Thymus (tissue), 11 donors: ENCODE measurements at regions not wholly inside any gene's neighbourhood (a gene's known extent, or its start where the extent isn't known, plus 50 kb on each side); places are given as distances from the start of the nearest gene placed in this dataset.

Experiments used
- DNase-seq, 9 donors: peaks; one replicate each; pipeline ENCODE4 v3.0.0-alpha.2; 2013; ENCODE audit warnings: low spot score in 9 of 9, low read depth in 6 of 9, missing footprints in 1 of 9
- H3K27ac ChIP-seq, 2 donors: one replicate each; pipeline ENCODE4 v1.5.1; 2013; ENCODE audit warnings: control low read depth in 1 of 2, low read depth in 1 of 2, low read length in 1 of 2, mild to moderate bottlenecking in 1 of 2, moderate library complexity in 1 of 2
- H3K27me3 ChIP-seq, 2 donors: one replicate each; pipeline ENCODE4 v1.5.1; 2013; ENCODE audit warnings: low read length in 1 of 2; ENCODE audit not compliant: control insufficient read depth in 2 of 2, insufficient read depth in 1 of 2
- H3K36me3 ChIP-seq, 2 donors: one replicate each; pipeline ENCODE4 v1.5.1; 2013; ENCODE audit warnings: low read length in 1 of 2, mild to moderate bottlenecking in 1 of 2, moderate library complexity in 1 of 2; ENCODE audit not compliant: control insufficient read depth in 2 of 2, insufficient read depth in 2 of 2
- H3K4me1 ChIP-seq, 2 donors: one replicate each; pipeline ENCODE4 v1.5.1; 2013; ENCODE audit warnings: low read length in 2 of 2; ENCODE audit not compliant: control insufficient read depth in 2 of 2, insufficient read depth in 2 of 2
- H3K4me3 ChIP-seq, 2 donors: one replicate each; pipeline ENCODE4 v1.5.1; 2013; ENCODE audit warnings: low read length in 2 of 2, control low read depth in 1 of 2, mild to moderate bottlenecking in 1 of 2
- H3K9me3 ChIP-seq, 2 donors: one replicate each; pipeline ENCODE4 v1.5.1; 2013; ENCODE audit warnings: low read length in 1 of 2, mild to moderate bottlenecking in 1 of 2; ENCODE audit not compliant: control insufficient read depth in 2 of 2, insufficient read depth in 1 of 2
- WGBS: extraction: QIAGEN DNeasy Blood & Tissue Kit; methylation state at CpG from one replicate; pipeline ENCODE4 v1.1.7; 2013; 5-methylcytosine and 5-hydroxymethylcytosine counted together
- donor health status: healthy.

DNA sequence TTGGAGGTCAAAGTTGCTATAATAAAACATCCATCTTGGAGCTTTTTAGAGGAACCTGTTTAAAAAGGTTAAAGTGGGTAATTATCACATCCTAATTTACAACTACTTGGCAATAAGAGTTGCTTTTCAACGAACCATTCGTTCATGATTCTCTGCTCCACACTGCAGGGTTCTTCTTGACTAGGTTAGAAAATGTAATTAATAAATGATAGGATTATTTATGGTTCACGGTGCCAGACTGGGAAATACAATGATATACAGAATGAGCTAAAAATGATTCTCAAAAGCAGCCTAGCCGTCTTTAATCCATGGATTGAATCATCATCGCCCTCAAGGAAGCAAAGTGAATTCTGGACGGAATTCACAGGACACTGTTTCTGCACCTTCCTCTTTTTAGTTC is 291.2 kb downstream of the TEX29 start:
- Histone ChIP-seq H3K4me3 (no peak overlapping the region), H3K27me3 (no peaks in the 10 kb centered on the region), H3K4me1 (no peaks in the 10 kb centered on the region), H3K27ac (no peak overlapping the region), H3K9me3 (no peaks in the 10 kb centered on the region), H3K36me3 (no peaks in the 10 kb centered on the region)
- 95% methylated on average over 6 of the region's 6 CpGs for WGBS
- no peak for DNase-seq

DNA sequence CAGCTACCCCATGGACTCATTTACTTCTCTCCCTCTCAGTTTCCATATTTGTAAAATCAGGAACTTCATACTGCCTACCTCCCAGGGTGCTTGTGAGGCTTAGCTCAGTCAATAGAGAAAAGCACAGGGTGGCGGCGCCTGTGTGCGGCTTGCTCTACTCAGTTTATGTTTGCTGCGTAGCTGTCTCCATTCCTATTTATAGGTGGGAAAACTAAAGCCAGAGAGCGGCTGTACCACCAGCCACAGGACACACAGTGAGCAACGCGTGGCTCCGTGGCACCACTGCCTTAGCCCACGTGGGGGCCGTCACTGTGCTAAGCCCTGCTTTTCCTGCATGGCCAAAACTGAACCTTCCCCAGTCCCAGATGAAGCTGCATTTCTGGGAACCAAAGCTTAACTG is 292.4 kb downstream of the TEX29 start:
- Histone ChIP-seq H3K4me1 (no peaks in the 10 kb centered on the region), H3K4me3 (no peak overlapping the region), H3K27me3 (no peaks in the 10 kb centered on the region), H3K27ac (no peak overlapping the region), H3K36me3 (no peaks in the 10 kb centered on the region), H3K9me3 (no peaks in the 10 kb centered on the region)
- DNase-seq: no peak
- WGBS: 97% methylated on average over 10 of the region's 10 CpGs

DNA sequence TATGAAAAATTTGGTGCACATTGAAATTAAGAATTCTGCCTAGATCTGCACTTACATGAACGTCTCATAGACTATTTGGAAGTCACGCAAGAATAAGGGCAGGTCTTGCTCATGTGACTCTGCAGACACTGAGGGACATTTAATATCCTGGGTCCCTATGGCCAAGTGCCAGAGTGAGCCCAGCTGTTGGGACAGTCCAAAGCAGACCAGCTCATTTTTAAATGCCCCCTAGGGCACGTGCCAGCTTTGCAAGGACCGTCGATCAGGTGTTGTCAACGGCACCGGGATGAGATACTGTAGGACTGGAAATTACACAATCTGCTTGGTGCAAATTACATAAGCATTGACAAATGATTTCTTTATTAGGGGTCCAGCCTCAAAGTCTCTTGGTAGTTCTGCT is 293.6 kb downstream of the TEX29 start:
- H3K9me3 ChIP-seq: no peaks in the 10 kb centered on the region
- no peaks in the 10 kb centered on the region for H3K27me3 ChIP-seq
- no peaks in the 10 kb centered on the region for H3K4me1 ChIP-seq
- no peak overlapping the region for H3K27ac ChIP-seq
- DNase-seq: no peak
- H3K4me3 ChIP-seq: no peak overlapping the region
- WGBS: 84% methylated on average over 7 of the region's 7 CpGs
- H3K36me3 ChIP-seq: no peaks in the 10 kb centered on the region

DNA sequence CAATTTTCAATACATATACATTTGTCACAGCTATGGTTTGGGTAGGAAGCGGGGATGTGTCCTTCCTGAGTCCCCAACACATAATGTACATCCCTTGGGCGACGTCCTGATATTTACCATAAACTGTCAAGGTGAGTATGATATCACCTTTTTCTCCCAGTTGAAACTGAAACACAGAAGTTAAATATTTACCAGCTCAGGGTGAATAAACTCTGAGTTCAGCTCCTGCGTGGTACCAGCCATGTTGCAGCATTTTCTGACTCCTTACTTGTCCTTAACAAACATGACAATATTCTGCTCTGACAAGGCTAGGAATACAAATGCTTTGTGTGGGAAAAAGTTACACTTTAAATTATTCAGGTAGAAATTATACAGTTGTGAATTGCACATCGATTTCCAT is 294.2 kb downstream of the TEX29 start:
- Histone ChIP-seq H3K27me3 (no peaks in the 10 kb centered on the region), H3K4me1 (no peaks in the 10 kb centered on the region), H3K36me3 (no peaks in the 10 kb centered on the region), H3K4me3 (no peak overlapping the region), H3K27ac (no peak overlapping the region), H3K9me3 (no peaks in the 10 kb centered on the region)
- DNase-seq: no peak
- 92% methylated on average over 5 of the region's 5 CpGs for WGBS

DNA sequence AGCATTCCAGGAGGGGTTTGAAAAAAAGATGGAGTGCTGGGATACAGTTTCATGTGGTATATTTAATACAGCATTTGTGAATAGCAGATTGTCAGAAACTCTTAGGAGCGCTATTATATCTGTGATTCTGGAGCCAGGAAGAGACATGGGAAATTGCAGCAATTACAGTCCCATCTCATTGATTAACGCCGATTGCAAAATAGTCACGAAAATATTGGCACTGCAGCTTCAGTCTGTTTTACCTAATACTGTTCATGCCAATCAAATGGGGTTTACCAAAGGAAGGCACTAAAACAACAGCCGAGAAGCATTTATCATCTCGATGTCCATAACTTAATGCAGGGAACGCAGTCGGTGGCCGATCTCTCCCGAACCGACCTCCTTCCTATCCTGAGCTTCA is 295.8 kb downstream of the TEX29 start:
- WGBS: 95% methylated on average over 11 of the region's 11 CpGs
- Histone ChIP-seq H3K4me3 (no peak overlapping the region), H3K9me3 (no peaks in the 10 kb centered on the region), H3K27me3 (no peaks in the 10 kb centered on the region), H3K27ac (no peak overlapping the region), H3K36me3 (no peaks in the 10 kb centered on the region), H3K4me1 (no peaks in the 10 kb centered on the region)
- DNase-seq: no peak

DNA sequence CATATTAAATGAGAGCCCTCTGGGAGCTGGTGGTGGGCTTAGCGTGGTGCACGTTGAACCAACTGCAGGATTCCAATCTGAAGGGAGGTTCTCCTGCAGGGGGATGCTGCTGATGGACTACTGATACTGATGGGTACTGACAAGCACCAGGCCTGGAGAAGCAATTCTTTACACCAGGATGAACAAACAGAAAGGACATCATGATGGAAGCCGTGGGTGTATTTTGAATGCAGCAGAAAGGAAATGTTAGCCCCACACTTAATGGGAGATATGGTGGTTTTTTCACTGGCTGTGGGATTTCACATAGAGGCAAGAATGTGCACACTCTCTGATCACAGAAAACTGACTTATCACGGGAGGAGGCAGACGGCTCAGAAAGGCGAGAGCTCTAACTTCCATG is 299.7 kb downstream of the TEX29 start:
- WGBS: 96% methylated on average over 6 of the region's 6 CpGs
- no peak overlapping the region for H3K4me3 ChIP-seq
- no peaks in the 10 kb centered on the region for H3K36me3 ChIP-seq
- H3K4me1 ChIP-seq: no peaks in the 10 kb centered on the region
- no peaks in the 10 kb centered on the region for H3K27me3 ChIP-seq
- no peak for DNase-seq
- no peak overlapping the region for H3K27ac ChIP-seq
- H3K9me3 ChIP-seq: no peaks in the 10 kb centered on the region

DNA sequence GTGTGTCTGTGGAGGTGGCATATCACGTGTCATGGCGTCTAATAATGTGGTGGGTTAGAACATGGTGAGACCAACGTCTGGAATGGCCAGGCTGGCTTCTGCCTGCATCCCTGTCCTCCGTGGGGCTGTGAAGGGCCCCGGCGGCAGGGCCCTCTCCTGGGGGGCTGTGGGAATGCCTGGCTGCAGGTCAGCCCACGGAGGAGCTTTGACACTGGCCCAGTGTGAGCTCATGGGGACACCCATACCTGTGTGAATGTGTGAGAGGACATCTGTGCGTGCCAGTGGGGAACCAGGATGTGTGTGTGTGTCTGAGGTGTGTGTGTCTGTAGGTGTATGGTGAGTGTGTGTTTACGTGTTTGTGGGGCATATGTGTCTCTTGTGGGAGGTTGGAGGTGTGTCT is 300.1 kb downstream of the TEX29 start:
- WGBS: 93% methylated on average over 9 of the region's 9 CpGs
- DNase-seq: no peak
- no peaks in the 10 kb centered on the region for H3K4me1 ChIP-seq
- H3K36me3 ChIP-seq: no peaks in the 10 kb centered on the region
- H3K27me3 ChIP-seq: no peaks in the 10 kb centered on the region
- H3K4me3 ChIP-seq: no peak overlapping the region
- no peaks in the 10 kb centered on the region for H3K9me3 ChIP-seq
- no peak overlapping the region for H3K27ac ChIP-seq

DNA sequence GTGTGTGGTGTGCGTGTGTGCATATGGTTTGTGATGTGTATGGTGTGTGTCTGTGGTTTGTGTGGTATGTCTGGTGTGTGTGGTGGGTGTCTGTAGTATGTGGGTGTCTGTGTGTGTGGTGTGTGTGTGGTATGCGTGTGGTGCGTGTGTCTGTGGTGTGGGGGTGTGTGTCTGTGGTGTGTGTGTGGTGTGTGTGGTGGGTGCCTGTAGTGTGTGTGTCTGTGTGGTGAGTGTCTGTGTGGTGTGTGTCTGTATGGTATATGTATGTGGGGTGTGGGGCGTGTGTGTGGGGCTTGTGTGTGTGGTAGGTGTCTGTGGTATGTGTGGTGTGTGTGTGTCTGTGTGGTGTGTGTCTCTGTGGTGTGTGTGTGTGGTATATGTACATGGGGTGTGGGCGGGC is 300.7 kb downstream of the TEX29 start:
- Histone ChIP-seq H3K4me3 (no peak overlapping the region), H3K36me3 (no peaks in the 10 kb centered on the region), H3K27ac (no peak overlapping the region), H3K27me3 (no peaks in the 10 kb centered on the region), H3K9me3 (no peaks in the 10 kb centered on the region), H3K4me1 (no peaks in the 10 kb centered on the region)
- 98% methylated on average over 5 of the region's 5 CpGs for WGBS
- DNase-seq: no peak

DNA sequence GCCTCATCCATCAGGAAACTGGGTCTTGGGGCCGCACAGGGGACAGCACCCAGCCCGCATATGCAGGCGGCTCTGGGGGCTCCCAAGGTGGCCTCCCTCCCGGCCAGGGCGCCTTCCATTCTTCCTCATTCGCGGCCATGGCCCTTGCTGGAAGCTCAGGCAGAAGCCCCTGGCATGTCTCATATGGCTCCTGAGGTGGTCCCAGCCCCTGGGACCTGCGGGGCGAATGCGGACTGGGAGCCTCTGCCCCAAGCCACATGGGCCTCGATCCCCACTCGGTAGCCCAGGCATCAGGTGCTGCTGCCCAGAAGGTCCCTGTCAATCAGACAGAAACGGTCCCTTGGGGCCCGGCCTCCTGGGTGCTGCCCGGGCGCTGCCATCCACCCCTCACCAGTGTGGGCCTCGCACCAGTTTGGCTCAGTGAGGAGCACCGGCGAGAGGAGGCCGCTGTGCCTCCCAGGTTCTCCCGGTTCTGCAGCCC is 301.6 kb downstream of the TEX29 start:
- 96% methylated on average over 21 of the region's 21 CpGs for WGBS
- no peaks in the 10 kb centered on the region for H3K9me3 ChIP-seq
- H3K27ac ChIP-seq: no peak overlapping the region
- DNase-seq: no peak
- H3K4me3 ChIP-seq: no peak overlapping the region
- H3K4me1 ChIP-seq: no peaks in the 10 kb centered on the region
- H3K27me3 ChIP-seq: no peaks in the 10 kb centered on the region
- H3K36me3 ChIP-seq: no peaks in the 10 kb centered on the region

DNA sequence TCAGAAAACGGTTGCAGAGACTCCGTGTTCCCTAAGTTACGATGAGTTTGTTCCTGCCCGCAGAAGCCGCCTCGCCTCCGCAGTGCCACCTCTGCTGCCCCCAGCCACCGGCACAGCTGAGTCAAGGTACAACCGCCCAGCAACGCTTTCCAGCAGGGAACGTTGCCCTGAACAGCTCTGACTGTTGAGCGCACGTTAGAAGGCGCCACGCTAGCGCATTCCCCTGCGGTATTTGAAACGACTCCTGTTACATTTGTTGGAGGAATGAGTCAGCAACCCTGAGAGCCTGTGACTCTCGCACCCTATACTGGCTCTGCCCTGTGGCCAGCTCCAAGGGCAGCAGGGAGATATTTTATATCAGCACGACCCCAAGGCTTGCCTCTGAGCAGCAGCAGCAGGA is 302.8 kb downstream of the TEX29 start:
- Histone ChIP-seq H3K4me1 (no peaks in the 10 kb centered on the region), H3K9me3 (no peaks in the 10 kb centered on the region), H3K4me3 (no peak overlapping the region), H3K27me3 (no peaks in the 10 kb centered on the region), H3K27ac (no peak overlapping the region), H3K36me3 (no peaks in the 10 kb centered on the region)
- DNase-seq: no peak
- WGBS: 94% methylated on average over 20 of the region's 20 CpGs
